Stimulated activated CD4-positive, alpha-beta T cell treated with anti-CD3 and anti-CD28 coated beads, Interleukin-2, amount 100 ng/mL, for 24 hours (primary cell): ENCODE measurements at regions not wholly inside any gene's neighbourhood (a gene's known extent, or its start where the extent isn't known, plus 50 kb on each side); places are given as distances from the start of the nearest gene placed in this dataset.

Source experiments
- DNase-seq, 2 donors: peaks; one replicate each; pipeline ENCODE4 v3.0.0-alpha.2; 2020

- no peak for DNase-seq
These were observed 51.0 kb upstream of the MLIP start for GRCh38 chr6:54060286-54060685.
